Transverse colon (tissue), 4 donors: ENCODE measurements at regions not wholly inside any gene's neighbourhood (a gene's known extent, or its start where the extent isn't known, plus 50 kb on each side); places are given as distances from the start of the nearest gene placed in this dataset.

Source experiments
- CTCF ChIP-seq, 5 experiments: fragments of 200-600 bp in 3 of 5; fragments of 450-650 bp in 2 of 5; sonication (generic) in 3 of 5; IDR thresholded peaks; 1 replicate in 2 of 5; 2 replicates in 3 of 5; pipeline ENCODE4 v1.5.1; 2016 to 2017; ENCODE audit warnings: antibody characterized with exemption in 5 of 5, inconsistent platforms in 3 of 5, mild to moderate bottlenecking in 2 of 5, moderate library complexity in 1 of 5
- POLR2AphosphoS5 ChIP-seq, 3 donors: sonication (generic); formaldehyde crosslinking; IDR thresholded peaks; one replicate each; pipeline ENCODE4 v1.6.1; 2016; ENCODE audit warnings: antibody characterized with exemption in 3 of 3

- TF ChIP-seq CTCF (IDR thresholded peaks at IDR 0.05) (no peak), POLR2AphosphoS5 (IDR thresholded peaks at IDR 0.05) (no peak)
Measured at GRCh38 chr3:137242836-137243400, 285.1 kb downstream of the IL20RB start.
